Activated CD8-positive, alpha-beta T cell treated with anti-CD3 and anti-CD28 coated beads for 36 hours (primary cell): ENCODE measurements at regions not wholly inside any gene's neighbourhood (a gene's known extent, or its start where the extent isn't known, plus 50 kb on each side); places are given as distances from the start of the nearest gene placed in this dataset.
"Not testable (repeated sequence)": the region's sequence is repeated elsewhere in the genome, so short reads cannot be mapped to it uniquely, and the experiment has no call there.

Source experiments
- ATAC-seq: fragments of 200-7000 bp; cut with Tn5 transposase; one replicate; pipeline ENCODE4 v1.10.0; 2021; ENCODE audit warnings: mild to moderate bottlenecking, moderate library complexity
- CTCF ChIA-PET: fragments of 350-600 bp; sonication (Branson Sonifier 250); formaldehyde crosslinking; loops from one replicate; lab custom pipeline; 2021; ENCODE audit warnings: antibody characterized with exemption; lab: Charles Lee
- POLR2A ChIA-PET: fragments of 350-600 bp; sonication (Branson Sonifier 250); formaldehyde crosslinking; loops from one replicate; lab custom pipeline; 2021; ENCODE audit warnings: antibody characterized with exemption; lab: Charles Lee
- DNase-seq: peaks from one replicate; pipeline ENCODE4 v3.0.0-alpha.2; 2020
- H3K27ac Mint-ChIP-seq: one replicate; pipeline ENCODE4 v1.8.0; 2021; ENCODE audit warnings: mild to moderate bottlenecking, mixed read lengths
- H3K27me3 Mint-ChIP-seq: one replicate; pipeline ENCODE4 v1.8.0; 2021; ENCODE audit warnings: mixed read lengths
- H3K36me3 Mint-ChIP-seq: one replicate; pipeline ENCODE4 v1.8.0; 2021; ENCODE audit warnings: low read depth, mixed read lengths
- H3K4me1 Mint-ChIP-seq: one replicate; pipeline ENCODE4 v1.8.0; 2021; ENCODE audit warnings: low read depth, mixed read lengths
- H3K4me3 Mint-ChIP-seq: one replicate; pipeline ENCODE4 v1.8.0; 2021; ENCODE audit warnings: mild to moderate bottlenecking, moderate library complexity, mixed read lengths
- H3K9me3 Mint-ChIP-seq: one replicate; pipeline ENCODE4 v1.8.0; 2021; ENCODE audit warnings: mixed read lengths
- intact Hi-C: fragments of 100-400 bp; cut with micrococcal nuclease; formaldehyde crosslinking; loops from one replicate; pipeline ENCODE4 v1.10.0; 2022
- TF ChIP-seq, protein P1 (sequence below): fragments of 200-600 bp; IDR thresholded peaks from one replicate; pipeline ENCODE4 v1.8.0; 2022; ENCODE audit warnings: antibody characterized with exemption, mild to moderate bottlenecking

GRCh38 chr3:33943277-33943676 lies 144.8 kb downstream of the PDCD6IP start:
- POLR2A ChIA-PET: no interaction called here
- ATAC-seq: no peak
- intact Hi-C loops: no loop called here

GRCh38 chr3:33946612-33947011 lies 148.2 kb downstream of the PDCD6IP start:
- H3K27me3 Mint-ChIP-seq, CTCF ChIA-PET, H3K4me3 Mint-ChIP-seq, H3K9me3 Mint-ChIP-seq, H3K4me1 Mint-ChIP-seq, H3K27ac Mint-ChIP-seq, DNase-seq, POLR2A ChIA-PET, H3K36me3 Mint-ChIP-seq, intact Hi-C loops, ATAC-seq: not testable (repeated sequence)

More at GRCh38 chr3:33943277-33943676, 144.8 kb downstream of the PDCD6IP start:
- no peaks in the 10 kb centered on the region for H3K9me3 Mint-ChIP-seq
- H3K36me3 Mint-ChIP-seq: no peaks in the 10 kb centered on the region
- TF ChIP-seq, protein P1, sequence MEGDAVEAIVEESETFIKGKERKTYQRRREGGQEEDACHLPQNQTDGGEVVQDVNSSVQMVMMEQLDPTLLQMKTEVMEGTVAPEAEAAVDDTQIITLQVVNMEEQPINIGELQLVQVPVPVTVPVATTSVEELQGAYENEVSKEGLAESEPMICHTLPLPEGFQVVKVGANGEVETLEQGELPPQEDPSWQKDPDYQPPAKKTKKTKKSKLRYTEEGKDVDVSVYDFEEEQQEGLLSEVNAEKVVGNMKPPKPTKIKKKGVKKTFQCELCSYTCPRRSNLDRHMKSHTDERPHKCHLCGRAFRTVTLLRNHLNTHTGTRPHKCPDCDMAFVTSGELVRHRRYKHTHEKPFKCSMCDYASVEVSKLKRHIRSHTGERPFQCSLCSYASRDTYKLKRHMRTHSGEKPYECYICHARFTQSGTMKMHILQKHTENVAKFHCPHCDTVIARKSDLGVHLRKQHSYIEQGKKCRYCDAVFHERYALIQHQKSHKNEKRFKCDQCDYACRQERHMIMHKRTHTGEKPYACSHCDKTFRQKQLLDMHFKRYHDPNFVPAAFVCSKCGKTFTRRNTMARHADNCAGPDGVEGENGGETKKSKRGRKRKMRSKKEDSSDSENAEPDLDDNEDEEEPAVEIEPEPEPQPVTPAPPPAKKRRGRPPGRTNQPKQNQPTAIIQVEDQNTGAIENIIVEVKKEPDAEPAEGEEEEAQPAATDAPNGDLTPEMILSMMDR: no peak
- H3K27me3 Mint-ChIP-seq: peaks cover 2% of the 10 kb centered on the region
- no peak for DNase-seq
- CTCF ChIA-PET: no interaction called here
- H3K4me3 Mint-ChIP-seq: no peak overlapping the region
- H3K27ac Mint-ChIP-seq: no peak overlapping the region
- peaks cover 18% of the 10 kb centered on the region for H3K4me1 Mint-ChIP-seq

DNA sequence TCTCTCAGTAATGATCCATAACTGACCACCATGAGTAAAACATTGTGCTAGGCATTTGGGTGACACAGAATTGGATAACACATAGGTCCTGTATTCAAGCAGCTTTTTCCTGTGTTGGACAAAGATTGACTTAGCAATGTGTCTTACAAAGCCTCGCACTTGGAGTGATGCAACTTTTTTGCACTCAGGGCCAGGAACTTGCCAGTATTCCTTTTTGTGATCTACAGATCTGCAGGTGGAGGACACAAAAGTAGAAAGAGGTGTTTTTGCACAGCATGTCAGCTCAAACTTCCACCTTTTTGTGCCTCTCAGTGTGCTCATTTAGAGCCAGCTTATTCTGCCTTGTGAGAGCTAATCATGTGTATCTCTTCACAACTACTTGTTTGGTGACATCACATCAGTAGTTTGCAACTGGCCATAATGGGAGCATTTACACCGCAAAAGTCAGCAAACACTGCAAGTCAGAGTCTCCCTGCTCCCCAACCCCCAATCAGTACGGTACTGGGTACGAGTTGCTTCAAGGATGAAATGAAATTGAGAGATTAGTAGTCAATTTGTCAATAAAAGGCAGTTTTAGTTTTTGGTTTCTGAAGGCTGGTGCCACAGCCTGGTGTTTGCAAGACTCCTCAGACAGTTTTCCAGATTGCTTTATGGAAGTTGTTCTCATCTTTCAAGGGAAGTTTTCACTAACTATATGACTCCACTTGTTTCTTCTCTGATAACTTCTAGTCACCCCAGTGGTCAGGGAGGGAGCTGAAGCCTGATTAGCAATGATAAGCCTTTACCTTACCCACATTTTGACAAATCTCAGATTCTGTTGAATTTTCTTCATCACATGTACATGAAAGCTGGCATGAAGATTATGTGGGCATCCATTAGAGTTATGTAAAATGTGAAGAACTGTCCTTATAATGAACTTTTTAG lies 149.1 kb downstream of the PDCD6IP start:
- TF ChIP-seq, protein P1: no peak
- H3K27me3 Mint-ChIP-seq: peaks cover 2% of the 10 kb centered on the region
- no peak overlapping the region for H3K4me3 Mint-ChIP-seq
- DNase-seq (no peak), ATAC-seq (no peak)
- POLR2A ChIA-PET: no interaction called here
- intact Hi-C loops: no loop called here
- H3K27ac Mint-ChIP-seq: no peak overlapping the region
- H3K36me3 Mint-ChIP-seq: no peaks in the 10 kb centered on the region
- no peaks in the 10 kb centered on the region for H3K9me3 Mint-ChIP-seq
- H3K4me1 Mint-ChIP-seq: peaks cover 2% of the 10 kb centered on the region
- CTCF ChIA-PET: no interaction called here

DNA sequence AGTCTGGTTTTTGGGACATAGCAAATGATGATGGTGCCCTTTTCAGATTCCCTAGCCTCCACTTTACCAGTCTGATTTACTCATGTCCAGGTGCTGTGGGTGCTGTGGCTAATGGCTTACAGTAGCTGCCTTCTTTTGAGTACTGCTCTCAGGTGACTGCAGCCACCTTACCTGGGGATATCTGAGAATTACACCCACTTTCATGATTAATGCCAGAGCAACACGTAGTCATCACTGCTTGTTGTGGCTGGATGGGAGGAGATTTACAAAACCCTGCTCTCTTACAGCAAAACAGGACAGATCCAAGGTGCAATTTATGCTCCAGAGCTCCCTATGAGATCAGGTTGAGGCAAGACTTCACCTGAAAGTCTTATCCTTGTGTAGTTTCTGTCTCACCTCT lies 150.6 kb downstream of the PDCD6IP start:
- intact Hi-C loops: no loop called here

GRCh38 chr3:33954956-33955355 lies 156.5 kb downstream of the PDCD6IP start:
- Mint-ChIP-seq H3K4me1 (no peaks in the 10 kb centered on the region), H3K27me3 (no peaks in the 10 kb centered on the region), H3K36me3 (no peaks in the 10 kb centered on the region), H3K9me3 (no peaks in the 10 kb centered on the region), H3K27ac (no peak overlapping the region), H3K4me3 (no peak overlapping the region)
- POLR2A ChIA-PET: no interaction called here
- CTCF ChIA-PET: no interaction called here
- DNase-seq: no peak
- intact Hi-C loops: no loop called here
- TF ChIP-seq, protein P1: no peak
- ATAC-seq: no peak

More for the DNA sequence above, 150.6 kb downstream of the PDCD6IP start:
- ATAC-seq (no peak), DNase-seq (no peak)
- H3K36me3 Mint-ChIP-seq: no peaks in the 10 kb centered on the region
- CTCF ChIA-PET: no interaction called here
- no peaks in the 10 kb centered on the region for H3K9me3 Mint-ChIP-seq
- no peaks in the 10 kb centered on the region for H3K4me1 Mint-ChIP-seq
- no peak overlapping the region for H3K4me3 Mint-ChIP-seq
- TF ChIP-seq, protein P1: no peak
- POLR2A ChIA-PET: no interaction called here
- no peak overlapping the region for H3K27ac Mint-ChIP-seq
- peaks cover 2% of the 10 kb centered on the region for H3K27me3 Mint-ChIP-seq
